ENCODE measurements at regions not wholly inside any gene's neighbourhood (a gene's known extent, or its start where the extent isn't known, plus 50 kb on each side); places are given as distances from the start of the nearest gene placed in this dataset.

DNA sequence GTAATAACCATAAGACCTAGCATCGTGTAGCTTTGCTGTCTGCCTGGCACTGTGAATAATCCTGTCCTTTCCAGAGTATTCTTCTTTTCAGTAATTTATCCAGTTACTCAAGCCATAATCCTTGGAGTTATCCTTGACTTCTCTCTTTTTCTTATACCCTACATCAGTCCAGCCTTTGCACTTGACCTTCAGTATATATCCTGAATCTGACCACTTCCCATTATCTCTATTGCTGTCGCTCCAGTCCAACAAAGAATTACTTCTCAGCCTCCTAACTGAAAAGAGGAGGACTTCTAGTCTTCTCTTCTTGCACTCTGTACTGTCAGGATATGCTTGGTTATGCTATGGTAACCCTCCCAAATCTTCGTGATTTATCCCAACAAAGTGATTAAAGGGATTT lies 393.8 kb downstream of the SHQ1 start:
- Histone ChIP-seq H3K9me3 (replicated peaks) (no peaks in the 10 kb centered on the region), H3K36me3 (no peaks in the 10 kb centered on the region), H3K27me3 (ENCODE audit: low read depth) (no peaks in the 10 kb centered on the region), H3K4me3 (no peak overlapping the region), H3K4me1 (no peaks in the 10 kb centered on the region), H3K27ac (replicated peaks) (no peak overlapping the region)
- no peak for DNase-seq
- intact Hi-C loops (cut with micrococcal nuclease), result no loop called here
- TF ChIP-seq, protein P1, sequence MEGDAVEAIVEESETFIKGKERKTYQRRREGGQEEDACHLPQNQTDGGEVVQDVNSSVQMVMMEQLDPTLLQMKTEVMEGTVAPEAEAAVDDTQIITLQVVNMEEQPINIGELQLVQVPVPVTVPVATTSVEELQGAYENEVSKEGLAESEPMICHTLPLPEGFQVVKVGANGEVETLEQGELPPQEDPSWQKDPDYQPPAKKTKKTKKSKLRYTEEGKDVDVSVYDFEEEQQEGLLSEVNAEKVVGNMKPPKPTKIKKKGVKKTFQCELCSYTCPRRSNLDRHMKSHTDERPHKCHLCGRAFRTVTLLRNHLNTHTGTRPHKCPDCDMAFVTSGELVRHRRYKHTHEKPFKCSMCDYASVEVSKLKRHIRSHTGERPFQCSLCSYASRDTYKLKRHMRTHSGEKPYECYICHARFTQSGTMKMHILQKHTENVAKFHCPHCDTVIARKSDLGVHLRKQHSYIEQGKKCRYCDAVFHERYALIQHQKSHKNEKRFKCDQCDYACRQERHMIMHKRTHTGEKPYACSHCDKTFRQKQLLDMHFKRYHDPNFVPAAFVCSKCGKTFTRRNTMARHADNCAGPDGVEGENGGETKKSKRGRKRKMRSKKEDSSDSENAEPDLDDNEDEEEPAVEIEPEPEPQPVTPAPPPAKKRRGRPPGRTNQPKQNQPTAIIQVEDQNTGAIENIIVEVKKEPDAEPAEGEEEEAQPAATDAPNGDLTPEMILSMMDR (IDR thresholded peaks at IDR 0.05; ENCODE audit: borderline replicate concordance), result no peak

DNA sequence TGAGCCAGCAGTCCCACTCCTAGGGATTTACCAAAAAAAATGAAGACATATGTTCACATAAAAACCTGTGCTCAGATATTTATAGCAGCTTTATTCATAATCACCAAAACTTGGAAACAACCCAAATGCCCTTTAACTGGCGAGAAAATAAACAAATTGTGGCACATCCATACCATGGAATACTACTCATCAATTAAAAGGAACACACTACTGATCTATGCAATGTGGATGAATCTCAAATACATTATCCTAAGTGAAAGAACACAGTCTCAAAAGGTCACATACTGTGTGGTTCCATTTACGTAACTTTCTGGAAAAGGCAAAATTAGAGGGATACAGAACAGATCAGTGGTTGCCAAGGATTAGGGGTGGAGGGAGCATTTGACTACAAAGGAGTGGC lies 394.5 kb downstream of the SHQ1 start:
- no peak overlapping the region for H3K4me3 ChIP-seq
- H3K27me3 ChIP-seq (ENCODE audit: low read depth), result no peaks in the 10 kb centered on the region
- DNase-seq, result no peak
- H3K36me3 ChIP-seq, result no peaks in the 10 kb centered on the region
- TF ChIP-seq, protein P1 (IDR thresholded peaks at IDR 0.05; ENCODE audit: borderline replicate concordance), result no peak
- intact Hi-C loops (cut with micrococcal nuclease), result no loop called here
- H3K4me1 ChIP-seq, result no peaks in the 10 kb centered on the region
- no peak overlapping the region for H3K27ac ChIP-seq (replicated peaks)
- no peaks in the 10 kb centered on the region for H3K9me3 ChIP-seq (replicated peaks)

DNA sequence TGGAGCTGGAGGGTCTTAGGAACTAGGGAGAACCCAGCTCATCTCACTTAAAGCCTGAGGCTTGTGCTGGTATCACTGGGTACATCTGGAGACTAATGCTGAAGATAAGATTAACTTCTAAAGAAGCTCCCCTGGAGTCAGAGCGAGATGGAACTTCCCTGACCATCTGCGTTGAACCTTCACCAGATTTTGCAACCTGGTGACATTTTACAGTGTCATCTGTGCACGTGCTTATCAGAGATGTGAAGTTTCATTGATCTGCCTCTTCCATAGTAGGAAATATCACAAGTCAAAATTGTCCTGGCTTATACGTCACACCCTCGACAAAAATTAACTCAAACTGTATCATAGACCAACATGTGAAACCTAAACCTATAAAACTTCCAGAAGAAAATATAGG lies 395.5 kb downstream of the SHQ1 start:
- H3K36me3 ChIP-seq, result no peaks in the 10 kb centered on the region
- no peak overlapping the region for H3K4me3 ChIP-seq
- H3K27me3 ChIP-seq (ENCODE audit: low read depth), result no peaks in the 10 kb centered on the region
- no peak overlapping the region for H3K27ac ChIP-seq (replicated peaks)
- no peaks in the 10 kb centered on the region for H3K9me3 ChIP-seq (replicated peaks)
- DNase-seq, result no peak
- no peaks in the 10 kb centered on the region for H3K4me1 ChIP-seq
- TF ChIP-seq, protein P1 (IDR thresholded peaks at IDR 0.05; ENCODE audit: borderline replicate concordance), result no peak
- intact Hi-C loops (cut with micrococcal nuclease), result no loop called here

DNA sequence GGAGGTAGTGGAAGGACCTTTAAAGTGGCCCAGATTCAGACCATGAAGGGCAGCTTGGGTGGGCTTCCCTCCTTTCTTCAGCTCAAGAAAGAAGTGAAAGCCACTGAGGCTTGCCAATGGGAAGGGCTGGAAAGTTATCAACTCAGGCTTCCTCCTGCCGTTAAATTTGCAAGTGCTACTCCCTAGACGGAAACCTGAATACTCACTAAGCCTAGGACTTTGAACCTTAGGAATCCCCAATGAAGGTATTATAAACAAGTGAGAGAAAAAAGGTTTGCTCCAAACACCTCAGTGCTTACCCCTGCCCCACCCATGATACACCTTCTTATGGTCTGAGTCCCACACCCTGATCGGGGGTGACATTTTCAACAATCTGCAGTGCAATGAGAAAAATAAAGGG lies 396.4 kb downstream of the SHQ1 start:
- intact Hi-C loops (cut with micrococcal nuclease), result no loop called here
- Histone ChIP-seq H3K4me3 (no peak overlapping the region), H3K36me3 (no peaks in the 10 kb centered on the region), H3K27ac (replicated peaks) (no peak overlapping the region), H3K4me1 (peaks cover 5% of the 10 kb centered on the region), H3K27me3 (ENCODE audit: low read depth) (no peaks in the 10 kb centered on the region), H3K9me3 (replicated peaks) (no peaks in the 10 kb centered on the region)
- no peak for DNase-seq
- TF ChIP-seq, protein P1 (IDR thresholded peaks at IDR 0.05; ENCODE audit: borderline replicate concordance), result no peak

DNA sequence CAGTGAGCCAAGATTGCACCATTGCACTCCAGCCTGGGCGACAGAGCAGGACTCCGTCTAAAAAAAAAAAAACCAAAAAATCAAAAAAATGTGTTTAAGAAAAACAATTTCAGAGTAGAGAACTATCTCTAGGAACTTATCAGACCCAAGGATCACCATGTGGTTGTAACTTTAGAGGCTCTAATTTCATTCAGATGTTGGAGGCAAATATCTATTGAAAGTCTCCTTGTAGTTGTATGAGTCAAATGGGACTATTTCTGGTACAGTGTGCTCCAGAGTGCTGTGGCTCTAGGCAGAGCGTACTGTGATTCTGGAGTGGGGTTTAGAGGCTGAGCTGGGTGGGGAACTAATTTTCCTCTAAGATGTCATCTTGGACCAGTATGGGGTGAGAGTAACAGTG lies 398.7 kb downstream of the SHQ1 start:
- Histone ChIP-seq H3K4me3 (no peak overlapping the region), H3K27ac (replicated peaks) (no peak overlapping the region), H3K9me3 (replicated peaks) (no peaks in the 10 kb centered on the region), H3K36me3 (no peaks in the 10 kb centered on the region), H3K4me1 (peaks cover 28% of the 10 kb centered on the region), H3K27me3 (ENCODE audit: low read depth) (no peaks in the 10 kb centered on the region)
- intact Hi-C loops (cut with micrococcal nuclease), result no loop called here
- no peak for DNase-seq
- TF ChIP-seq, protein P1 (IDR thresholded peaks at IDR 0.05; ENCODE audit: borderline replicate concordance), result no peak

DNA sequence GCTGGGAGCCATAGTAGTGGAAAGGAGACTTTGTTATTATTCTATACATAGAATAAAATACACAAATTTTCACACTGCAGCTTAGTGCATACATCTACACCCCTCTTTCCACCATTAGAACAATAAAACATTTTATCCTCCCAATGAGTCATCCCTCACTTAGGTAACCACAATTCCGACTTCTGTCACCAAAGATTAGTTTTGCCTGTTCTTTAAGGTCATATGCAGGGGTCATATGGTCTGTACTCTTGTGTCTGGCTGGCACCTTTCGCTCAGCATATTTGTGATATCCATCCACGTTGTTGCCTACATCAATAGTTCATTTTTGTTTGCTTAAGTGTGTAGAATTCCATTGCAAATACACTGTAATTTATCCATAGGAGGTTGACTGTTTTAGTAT lies 399.4 kb downstream of the SHQ1 start:
- intact Hi-C loops (cut with micrococcal nuclease), result no loop called here
- H3K27me3 ChIP-seq (ENCODE audit: low read depth), result no peaks in the 10 kb centered on the region
- no peaks in the 10 kb centered on the region for H3K9me3 ChIP-seq (replicated peaks)
- no peaks in the 10 kb centered on the region for H3K36me3 ChIP-seq
- no peak overlapping the region for H3K27ac ChIP-seq (replicated peaks)
- H3K4me3 ChIP-seq, result no peak overlapping the region
- TF ChIP-seq, protein P1 (IDR thresholded peaks at IDR 0.05; ENCODE audit: borderline replicate concordance), result no peak
- no peak for DNase-seq
- H3K4me1 ChIP-seq, result peaks cover 35% of the 10 kb centered on the region
